Neural crest cell (in vitro differentiated cells): ENCODE measurements at regions not wholly inside any gene's neighbourhood (a gene's known extent, or its start where the extent isn't known, plus 50 kb on each side); places are given as distances from the start of the nearest gene placed in this dataset.
"Not testable (repeated sequence)": the region's sequence is repeated elsewhere in the genome, so short reads cannot be mapped to it uniquely, and the experiment has no call there.

Experiments used
- DNase-seq: peaks from one replicate; pipeline ENCODE4 v3.0.0; 2021; ENCODE audit warnings: low read depth, mixed read lengths, low spot score
- H3K27ac Mint-ChIP-seq: one replicate; pipeline ENCODE4 v1.8.0; 2021; ENCODE audit warnings: mild to moderate bottlenecking, mixed read lengths; ENCODE audit not compliant: unreplicated experiment
- H3K27me3 Mint-ChIP-seq: 2 replicates; pipeline ENCODE4 v1.8.0; 2021; ENCODE audit warnings: low read depth, mild to moderate bottlenecking, mixed read lengths
- H3K36me3 Mint-ChIP-seq: 2 replicates; pipeline ENCODE4 v1.8.0; 2021; ENCODE audit warnings: low read depth, mild to moderate bottlenecking, mixed read lengths
- H3K4me1 Mint-ChIP-seq: 2 replicates; pipeline ENCODE4 v1.8.0; 2021; ENCODE audit warnings: mixed read lengths
- H3K4me3 Mint-ChIP-seq: one replicate; pipeline ENCODE4 v1.8.0; 2021; ENCODE audit warnings: mild to moderate bottlenecking, mixed read lengths
- H3K9me3 Mint-ChIP-seq: 2 replicates; pipeline ENCODE4 v1.8.0; 2021; ENCODE audit warnings: mixed read lengths
- CTCF ChIP-seq: fragments of 200-600 bp; sonication (generic); conservative IDR thresholded peaks from 2 replicates; pipeline ENCODE4 v1.5.0; 2021; ENCODE audit warnings: antibody characterized with exemption, mild to moderate bottlenecking

- TF ChIP-seq CTCF, result no peak
- no peaks in the 10 kb centered on the region for H3K36me3 Mint-ChIP-seq
- DNase-seq, result no peak
- no peak overlapping the region for H3K4me3 Mint-ChIP-seq
- no peaks in the 10 kb centered on the region for H3K27me3 Mint-ChIP-seq
- H3K4me1 Mint-ChIP-seq, result no peaks in the 10 kb centered on the region
- peaks cover 15% of the 10 kb centered on the region for H3K9me3 Mint-ChIP-seq
- no peak overlapping the region for H3K27ac Mint-ChIP-seq
Observed at GRCh38 chr15:19974998-19975397, 566.6 kb downstream of the GOLGA6L6 start.

GRCh38 chr15:19973718-19974117, 567.9 kb downstream of the GOLGA6L6 start:
- H3K27me3 Mint-ChIP-seq, result no peaks in the 10 kb centered on the region
- H3K36me3 Mint-ChIP-seq, result no peaks in the 10 kb centered on the region
- H3K4me1 Mint-ChIP-seq, result no peaks in the 10 kb centered on the region
- TF ChIP-seq CTCF, result no peak
- no peak overlapping the region for H3K27ac Mint-ChIP-seq
- no peak overlapping the region for H3K4me3 Mint-ChIP-seq
- peaks cover 15% of the 10 kb centered on the region for H3K9me3 Mint-ChIP-seq
- no peak for DNase-seq

- H3K9me3 Mint-ChIP-seq, result peaks cover 17% of the 10 kb centered on the region
- H3K27me3 Mint-ChIP-seq, H3K4me3 Mint-ChIP-seq, H3K27ac Mint-ChIP-seq, DNase-seq, H3K36me3 Mint-ChIP-seq, H3K4me1 Mint-ChIP-seq: not testable (repeated sequence)
Observed at GRCh38 chr15:19972582-19972981, 569.0 kb downstream of the GOLGA6L6 start.

- H3K9me3 Mint-ChIP-seq, result peaks cover 17% of the 10 kb centered on the region
- not testable (repeated sequence) for H3K27me3 Mint-ChIP-seq, H3K36me3 Mint-ChIP-seq, H3K4me3 Mint-ChIP-seq, DNase-seq, H3K27ac Mint-ChIP-seq, H3K4me1 Mint-ChIP-seq
Observed at GRCh38 chr15:19965574-19965973, 576.0 kb downstream of the GOLGA6L6 start.

GRCh38 chr15:19964480-19964879, 577.1 kb downstream of the GOLGA6L6 start:
- H3K27ac Mint-ChIP-seq, H3K36me3 Mint-ChIP-seq, DNase-seq, H3K27me3 Mint-ChIP-seq, H3K4me3 Mint-ChIP-seq, H3K4me1 Mint-ChIP-seq: not testable (repeated sequence)
- peaks cover 21% of the 10 kb centered on the region for H3K9me3 Mint-ChIP-seq

GRCh38 chr15:19956124-19956796, 585.3 kb downstream of the GOLGA6L6 start:
- Mint-ChIP-seq H3K36me3 (peaks cover 6% of the 10 kb centered on the region), H3K4me1 (no peaks in the 10 kb centered on the region)

More at GRCh38 chr15:19956124-19956796, 585.3 kb downstream of the GOLGA6L6 start:
- no peak for DNase-seq
- Mint-ChIP-seq H3K9me3 (peaks cover 16% of the 10 kb centered on the region), H3K27me3 (no peaks in the 10 kb centered on the region), H3K27ac (no peak overlapping the region), H3K4me3 (no peak overlapping the region)
- no peak for TF ChIP-seq CTCF
